Activated CD8-positive, alpha-beta memory T cell treated with anti-CD3 and anti-CD28 coated beads for 48 hours (primary cell): ENCODE measurements at regions not wholly inside any gene's neighbourhood (a gene's known extent, or its start where the extent isn't known, plus 50 kb on each side); places are given as distances from the start of the nearest gene placed in this dataset.
"Not testable (repeated sequence)": the region's sequence is repeated elsewhere in the genome, so short reads cannot be mapped to it uniquely, and the experiment has no call there.

Experiments used
- DNase-seq, 3 experiments: peaks; one replicate each; pipeline ENCODE4 v3.0.0-alpha.2; 2020; ENCODE audit warnings: low read depth in 2 of 3, low spot score in 2 of 3

DNA sequence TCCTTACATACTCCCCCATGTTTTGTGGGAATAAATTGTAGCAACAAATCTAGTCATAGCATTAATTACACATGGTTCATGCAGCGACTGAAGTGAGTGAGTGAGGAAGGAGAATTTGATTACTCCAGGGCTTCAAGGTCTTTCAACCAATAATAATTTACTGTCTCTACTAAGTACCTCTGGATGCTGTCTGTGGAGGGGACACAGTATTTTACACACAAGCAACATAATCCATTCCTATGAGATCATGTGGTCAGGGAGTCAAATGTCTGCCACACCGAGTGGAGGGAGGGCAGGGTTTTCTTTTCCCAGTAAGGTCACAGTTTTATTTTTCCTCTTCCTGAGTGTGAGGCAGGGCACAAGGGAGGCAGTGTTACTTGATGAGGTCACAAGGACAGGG lies 334.7 kb upstream of the CELF4 start:
- DNase-seq: no peak

DNA sequence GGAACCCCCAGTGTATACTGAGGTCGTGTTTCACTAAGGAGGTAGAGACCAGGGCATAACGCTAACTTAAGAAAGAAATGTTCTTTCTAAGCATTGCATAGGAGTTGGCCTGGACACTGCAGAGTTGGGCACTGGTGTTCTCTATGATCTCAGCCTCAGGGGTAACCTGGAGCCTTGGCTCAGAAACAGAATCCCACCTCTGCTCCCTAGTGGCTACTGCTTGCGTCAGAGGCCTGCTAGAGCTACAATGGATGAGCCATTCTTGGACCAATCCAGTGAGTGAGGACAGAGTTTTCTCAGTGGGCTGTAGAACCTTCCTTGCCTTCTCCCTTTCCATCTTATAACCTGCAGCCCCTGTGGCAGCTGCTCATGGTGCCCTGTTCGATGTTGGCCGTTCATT lies 324.4 kb upstream of the CELF4 start:
- no peak for DNase-seq

DNA sequence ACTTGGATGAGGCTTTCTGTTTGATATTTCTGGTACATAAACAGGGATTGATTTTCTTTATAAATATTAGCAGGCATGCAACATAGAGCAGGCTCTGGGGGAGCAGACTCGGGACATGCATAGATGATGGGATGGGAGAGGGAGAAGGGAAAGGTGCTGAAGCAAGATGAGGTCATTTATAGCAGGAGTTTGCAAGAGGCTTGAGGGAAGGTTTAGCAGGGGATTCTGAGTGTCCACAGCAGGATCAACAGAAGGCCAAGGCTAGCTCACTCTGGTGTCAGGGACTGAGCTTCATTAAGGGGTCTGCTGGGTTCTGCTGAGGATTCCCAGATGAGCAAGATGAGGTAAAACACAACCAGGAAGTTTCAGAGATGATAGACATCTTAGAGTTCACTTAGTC lies 309.1 kb upstream of the CELF4 start:
- no peak for DNase-seq

DNA sequence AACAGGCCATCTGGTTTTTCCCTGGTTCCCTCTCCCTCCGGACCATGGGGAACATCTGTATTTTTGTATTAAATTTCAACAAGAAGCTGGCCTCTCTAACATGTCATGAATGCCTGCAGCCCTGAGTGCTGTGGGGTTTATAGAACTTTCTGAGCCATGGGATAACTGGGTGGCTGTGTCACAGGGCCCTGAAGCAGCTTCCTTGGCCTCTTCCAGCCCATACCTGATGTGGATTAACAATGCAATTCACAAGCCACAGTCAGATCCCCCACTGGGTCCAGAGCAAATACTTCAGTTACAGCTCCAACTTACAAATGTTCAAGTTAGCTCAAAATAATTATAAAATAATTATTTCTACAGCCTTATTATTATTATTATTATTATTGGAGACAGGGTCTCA lies 307.8 kb upstream of the CELF4 start:
- no peak for DNase-seq

GRCh38 chr18:37872562-37872961 lies 307.0 kb upstream of the CELF4 start:
- no peak for DNase-seq

DNA sequence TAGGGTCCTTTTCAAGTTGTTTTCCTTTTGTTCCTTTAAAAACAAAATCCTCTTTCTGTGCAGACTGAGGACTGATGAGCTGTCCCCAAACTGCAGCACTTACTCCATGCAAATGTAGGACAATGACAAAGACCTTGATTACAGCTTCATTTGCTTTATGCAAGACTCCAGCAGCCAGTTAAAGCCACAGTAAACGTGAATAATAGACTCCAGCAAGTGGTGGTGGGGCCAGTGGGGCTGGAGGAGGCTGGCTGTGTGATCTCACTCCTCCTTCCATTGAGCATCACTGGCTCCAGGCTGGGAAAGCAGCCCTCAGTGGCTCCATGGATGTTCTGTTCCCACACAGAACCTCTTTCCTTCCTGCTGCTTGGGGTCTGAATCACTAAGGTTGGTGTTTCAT lies 306.0 kb upstream of the CELF4 start:
- DNase-seq: no peak

GRCh38 chr18:37869051-37869450 lies 303.5 kb upstream of the CELF4 start:
- no peak for DNase-seq

DNA sequence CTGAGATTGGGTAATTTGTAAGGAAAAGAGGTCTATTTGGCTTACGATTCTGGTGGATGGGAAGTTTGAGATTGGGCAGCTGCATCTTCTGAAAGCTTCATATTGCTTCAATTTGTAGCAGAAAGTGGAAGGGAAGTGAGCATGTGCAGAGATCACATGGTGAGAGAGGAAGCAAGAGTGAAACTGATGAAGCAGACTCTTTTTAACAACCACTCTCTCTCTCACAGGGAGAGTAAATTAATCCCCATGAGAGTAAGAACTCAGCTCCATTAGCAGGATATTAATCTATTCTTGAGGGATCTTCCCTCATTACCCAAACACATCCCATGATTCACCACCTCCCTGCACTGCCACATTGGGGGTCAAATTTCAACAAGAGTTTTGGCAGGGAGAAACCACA lies 298.5 kb upstream of the CELF4 start:
- no peak for DNase-seq

DNA sequence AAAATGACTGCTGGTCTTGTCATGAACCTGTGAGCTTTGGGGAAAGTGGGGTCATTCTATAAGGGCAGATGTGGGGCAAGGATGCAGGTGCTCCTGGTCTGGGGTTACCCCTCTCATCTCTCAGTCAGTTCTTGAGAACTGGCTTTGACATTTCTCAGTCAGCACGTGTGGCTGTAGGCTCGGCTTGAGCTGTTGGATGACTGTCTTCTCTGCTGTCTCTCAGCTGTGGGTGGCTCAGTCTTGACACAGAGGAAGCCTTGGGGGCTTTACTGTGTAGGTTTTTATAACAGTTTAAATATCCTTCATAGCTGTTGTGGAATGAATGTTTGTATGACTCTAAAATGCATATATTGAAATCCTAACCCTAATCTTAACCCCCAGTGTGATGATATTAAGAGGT lies 296.4 kb upstream of the CELF4 start:
- DNase-seq: no peak

DNA sequence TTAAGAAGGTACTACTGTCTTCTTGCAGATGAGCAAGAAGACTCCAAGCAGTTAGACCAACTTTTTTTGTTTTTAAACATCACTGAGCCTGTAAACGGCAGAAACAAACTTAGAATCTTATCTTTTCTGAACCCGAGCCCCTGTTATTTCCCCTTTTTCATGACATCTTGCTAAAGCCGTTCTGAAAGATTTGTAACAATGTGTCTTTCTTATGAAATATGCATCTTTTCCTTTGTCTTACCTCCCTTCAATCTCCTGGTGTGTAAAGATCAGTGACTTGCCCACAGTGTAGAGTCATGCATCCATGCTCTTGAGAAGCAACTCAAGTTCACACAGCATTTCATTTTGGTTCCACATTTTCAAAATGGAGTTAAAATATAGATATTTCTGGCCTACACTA lies 288.8 kb upstream of the CELF4 start:
- no peak for DNase-seq

- DNase-seq: no peak
Observed at GRCh38 chr18:37853706-37854105, 288.1 kb upstream of the CELF4 start.

- DNase-seq: no peak
Observed at GRCh38 chr18:37852464-37852863, 286.9 kb upstream of the CELF4 start.

DNA sequence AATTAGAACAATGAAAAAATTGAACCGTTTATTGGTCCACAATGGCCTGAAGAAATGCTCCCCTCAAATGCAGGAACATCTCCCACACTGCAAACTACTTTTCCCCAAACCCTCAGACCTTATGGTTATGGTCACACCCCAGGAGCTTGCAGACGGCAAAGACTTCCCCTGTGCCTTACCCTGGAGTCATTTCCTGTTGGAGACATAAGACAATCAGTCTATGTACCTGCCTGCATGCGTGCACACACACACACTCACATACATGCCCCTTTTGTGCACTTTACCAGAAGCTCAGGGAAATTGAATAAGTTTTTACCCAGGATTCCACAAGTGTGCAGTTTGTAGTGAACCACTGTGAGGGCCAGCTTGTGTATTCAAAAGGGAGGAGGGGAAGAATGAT lies 281.9 kb upstream of the CELF4 start:
- DNase-seq: no peak

GRCh38 chr18:37846996-37847395 lies 281.4 kb upstream of the CELF4 start:
- DNase-seq: no peak

DNA sequence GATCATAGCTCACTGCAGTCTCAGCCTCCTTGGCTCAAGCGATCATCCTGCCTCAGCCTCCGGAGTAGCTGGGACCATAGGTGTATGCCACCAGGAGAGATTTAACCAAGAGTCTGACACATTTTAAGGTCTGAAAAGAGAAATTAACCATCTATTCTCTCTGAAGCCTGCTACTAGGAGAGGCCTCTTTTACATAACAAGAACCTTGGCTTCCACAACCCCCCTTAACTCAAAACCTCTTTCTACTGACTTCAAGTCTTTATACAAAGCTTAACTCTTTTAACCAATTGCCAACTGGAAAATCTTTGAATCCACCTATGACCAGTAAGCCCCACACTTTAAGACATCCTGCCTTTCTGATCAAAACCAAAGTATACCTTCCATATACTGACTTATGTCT lies 279.9 kb upstream of the CELF4 start:
- DNase-seq: no peak

- no peak for DNase-seq
Observed at GRCh38 chr18:37844209-37844970, 278.8 kb upstream of the CELF4 start.

DNA sequence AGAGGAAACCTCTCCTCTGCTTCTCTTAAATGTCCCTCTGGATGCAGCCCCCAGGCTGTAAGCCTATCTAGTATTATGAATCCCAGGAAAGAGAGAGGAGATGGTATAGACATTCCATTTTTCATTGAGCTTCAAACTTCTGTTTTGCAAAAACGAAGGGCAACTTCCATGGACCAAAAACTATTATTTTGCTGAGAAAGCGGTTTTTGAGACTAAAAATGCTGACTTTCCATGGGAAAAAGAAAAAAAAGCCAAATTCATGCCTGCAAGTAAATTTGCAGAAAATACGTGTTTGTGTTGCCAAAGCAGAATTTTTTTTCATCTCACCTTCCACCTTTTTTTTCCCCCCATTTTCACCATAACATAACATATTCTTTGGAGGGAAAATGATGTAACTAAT lies 272.5 kb upstream of the CELF4 start:
- no peak for DNase-seq

- no peak for DNase-seq
Observed at GRCh38 chr18:37836071-37836970, 270.7 kb upstream of the CELF4 start.

DNA sequence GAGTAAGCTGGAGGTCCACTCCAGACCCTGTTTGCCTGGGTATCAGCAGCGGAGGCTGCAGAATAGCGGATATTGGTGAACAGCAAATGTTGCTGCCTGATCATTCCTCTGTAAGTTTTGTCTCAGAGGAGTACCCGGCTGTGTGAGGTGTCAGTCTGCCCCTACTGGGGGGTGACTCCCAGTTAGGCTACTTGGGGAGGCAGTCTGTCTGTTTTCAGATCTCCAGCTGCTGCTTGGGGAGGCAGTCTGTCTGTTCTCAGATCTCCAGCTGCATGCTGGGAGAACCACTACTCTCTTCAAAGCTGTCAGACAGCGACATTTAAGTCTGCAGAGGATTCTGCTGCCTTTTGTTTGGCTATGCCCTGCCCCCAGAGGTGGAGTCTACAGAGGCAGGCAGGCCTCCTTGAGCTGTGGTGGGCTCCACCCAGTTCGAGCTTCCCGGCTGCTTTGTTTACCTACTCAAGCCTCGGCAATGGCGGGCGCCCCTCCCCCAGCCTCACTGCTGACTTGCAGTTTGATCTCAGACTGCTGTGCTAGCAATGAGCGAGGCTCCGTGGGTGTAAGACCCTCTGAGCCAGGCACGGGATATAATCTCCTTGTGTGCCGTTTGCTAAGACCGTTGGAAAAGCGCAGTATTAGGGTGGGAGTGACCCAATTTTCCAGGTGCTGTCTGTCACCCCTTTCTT lies 266.6 kb upstream of the CELF4 start:
- not testable (repeated sequence) for DNase-seq

DNA sequence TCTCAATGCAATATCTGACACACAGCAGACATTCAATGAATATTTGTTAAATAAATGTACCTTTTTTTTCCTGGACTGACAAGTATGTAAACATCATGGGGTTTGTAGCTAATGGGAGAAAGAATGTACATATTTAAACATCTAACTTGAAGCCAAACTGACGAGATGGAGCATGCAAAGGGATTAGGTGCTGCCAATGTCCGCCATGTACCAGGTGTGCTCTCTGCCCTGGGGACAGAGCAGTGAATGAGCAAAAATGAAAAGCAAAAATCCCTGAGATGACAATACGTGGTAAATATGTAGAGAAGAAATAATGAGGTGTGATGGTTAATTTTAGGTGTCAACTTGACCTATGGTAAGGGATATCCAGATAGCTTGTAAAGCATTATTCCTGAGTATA lies 247.4 kb upstream of the CELF4 start:
- no peak for DNase-seq

GRCh38 chr18:37805773-37806404 lies 240.3 kb upstream of the CELF4 start:
- DNase-seq: no peak
